Upper lobe of right lung (tissue), 1 donor: ENCODE measurements at regions not wholly inside any gene's neighbourhood (a gene's known extent, or its start where the extent isn't known, plus 50 kb on each side); places are given as distances from the start of the nearest gene placed in this dataset.
A peak's percentile ranks its signal among the peaks of the same experiment; 100 is the strongest.
"Not testable (repeated sequence)": the region's sequence is repeated elsewhere in the genome, so short reads cannot be mapped to it uniquely, and the experiment has no call there.

Experiments used
- ATAC-seq: fragments of 200-7000 bp; cut with Tn5 transposase; one replicate; pipeline ENCODE4 v1.9.1; 2020; ENCODE audit warnings: mild to moderate bottlenecking, moderate library complexity
- DNase-seq: peaks from one replicate; pipeline ENCODE4 v3.0.0-alpha.2; 2020
- H3K27ac ChIP-seq: fragments of 200-600 bp; one replicate; pipeline ENCODE4 v1.8.0; 2022
- H3K27me3 ChIP-seq: fragments of 200-600 bp; one replicate; pipeline ENCODE4 v1.8.0; 2022; ENCODE audit warnings: mild to moderate bottlenecking
- H3K36me3 ChIP-seq: fragments of 200-600 bp; one replicate; pipeline ENCODE4 v1.8.0; 2022
- H3K4me1 ChIP-seq: fragments of 200-600 bp; one replicate; pipeline ENCODE4 v1.8.0; 2022
- H3K4me3 ChIP-seq: fragments of 200-600 bp; one replicate; pipeline ENCODE4 v1.8.0; 2022; ENCODE audit warnings: mild to moderate bottlenecking
- H3K9me3 ChIP-seq: fragments of 200-600 bp; one replicate; pipeline ENCODE4 v1.8.0; 2022
- CTCF ChIP-seq: fragments of 200-600 bp; IDR thresholded peaks from one replicate; pipeline ENCODE4 v1.8.0; 2022; ENCODE audit warnings: antibody characterized with exemption
- intact Hi-C: fragments of 100-400 bp; cut with DNase I; formaldehyde crosslinking; loops from one replicate; pipeline ENCODE4 v1.11.0; 2022
- donor health status: DM: no; HTN: yes; CAD: no; lungs with severe emphysema.

GRCh38 chr5:176073996-176074571 lies 106.0 kb upstream of the THOC3 start:
- intact Hi-C loops, H3K36me3 ChIP-seq, H3K4me3 ChIP-seq, H3K27me3 ChIP-seq, DNase-seq, ATAC-seq, H3K27ac ChIP-seq, H3K4me1 ChIP-seq, H3K9me3 ChIP-seq: not testable (repeated sequence)

- H3K36me3 ChIP-seq, H3K9me3 ChIP-seq, ATAC-seq, H3K27me3 ChIP-seq, intact Hi-C loops, H3K4me1 ChIP-seq, DNase-seq, H3K27ac ChIP-seq, H3K4me3 ChIP-seq: not testable (repeated sequence)
Observed at GRCh38 chr5:176083717-176084116, 115.6 kb upstream of the THOC3 start.

GRCh38 chr5:176103083-176103482 lies 135.0 kb upstream of the THOC3 start:
- H3K27ac ChIP-seq, ATAC-seq, H3K4me1 ChIP-seq, H3K27me3 ChIP-seq, H3K9me3 ChIP-seq, intact Hi-C loops, H3K36me3 ChIP-seq, H3K4me3 ChIP-seq, DNase-seq: not testable (repeated sequence)

GRCh38 chr5:176112888-176113287 lies 125.3 kb upstream of the SIMC1 start:
- H3K4me1 ChIP-seq, H3K36me3 ChIP-seq, H3K27ac ChIP-seq, H3K9me3 ChIP-seq, H3K4me3 ChIP-seq, H3K27me3 ChIP-seq, DNase-seq, intact Hi-C loops, ATAC-seq: not testable (repeated sequence)

- H3K4me3 ChIP-seq, H3K27me3 ChIP-seq, intact Hi-C loops, H3K27ac ChIP-seq, DNase-seq, ATAC-seq, H3K9me3 ChIP-seq, H3K4me1 ChIP-seq, H3K36me3 ChIP-seq: not testable (repeated sequence)
Observed at GRCh38 chr5:176113673-176114335, 124.4 kb upstream of the SIMC1 start.

- ATAC-seq, H3K27ac ChIP-seq, DNase-seq, H3K4me3 ChIP-seq, intact Hi-C loops, H3K27me3 ChIP-seq, H3K9me3 ChIP-seq, H3K36me3 ChIP-seq, H3K4me1 ChIP-seq: not testable (repeated sequence)
Observed at GRCh38 chr5:176114825-176115224, 123.4 kb upstream of the SIMC1 start.

- H3K4me1 ChIP-seq, H3K27me3 ChIP-seq, intact Hi-C loops, DNase-seq, H3K36me3 ChIP-seq, H3K27ac ChIP-seq, H3K9me3 ChIP-seq, H3K4me3 ChIP-seq: not testable (repeated sequence)
- ATAC-seq = peak; percentile 71
Observed at GRCh38 chr5:176117699-176118238, 120.5 kb upstream of the SIMC1 start.

- H3K27me3 ChIP-seq, H3K27ac ChIP-seq, H3K9me3 ChIP-seq, H3K4me3 ChIP-seq, DNase-seq, H3K4me1 ChIP-seq, H3K36me3 ChIP-seq, ATAC-seq, intact Hi-C loops: not testable (repeated sequence)
Observed at GRCh38 chr5:176122361-176122760, 115.9 kb upstream of the SIMC1 start.

- intact Hi-C loops, H3K27me3 ChIP-seq, H3K4me3 ChIP-seq, H3K36me3 ChIP-seq, ATAC-seq, H3K4me1 ChIP-seq, DNase-seq, H3K27ac ChIP-seq, H3K9me3 ChIP-seq: not testable (repeated sequence)
Observed at GRCh38 chr5:176124120-176124519, 114.1 kb upstream of the SIMC1 start.

GRCh38 chr5:176131771-176132170 lies 106.5 kb upstream of the SIMC1 start:
- intact Hi-C loops = no loop called here

More at GRCh38 chr5:176131771-176132170, 106.5 kb upstream of the SIMC1 start:
- Histone ChIP-seq H3K36me3 (no peaks in the 10 kb centered on the region), H3K9me3 (no peaks in the 10 kb centered on the region), H3K27me3 (peaks cover 25% of the 10 kb centered on the region), H3K4me1 (no peaks in the 10 kb centered on the region), H3K27ac (no peak overlapping the region), H3K4me3 (no peak overlapping the region)
- no peak for DNase-seq
- no peak for TF ChIP-seq CTCF
- no peak for ATAC-seq
